Caco-2 (cell line): ENCODE measurements at regions not wholly inside any gene's neighbourhood (a gene's known extent, or its start where the extent isn't known, plus 50 kb on each side); places are given as distances from the start of the nearest gene placed in this dataset.

Experiments used
- BruUV-seq: library from RNA; stranded (reverse); fragments of 400-500 nt; replicated peaks from 2 replicates; lab custom pipeline; 2021; lab: Mats Ljungman, UMichigan
- CTCF ChIA-PET: fragments of 300-600 bp; sonication (Branson Sonifier 250); formaldehyde crosslinking; loops from one replicate; lab custom pipeline; 2022; ENCODE audit warnings: antibody characterized with exemption; lab: Charles Lee
- POLR2A ChIA-PET: fragments of 300-600 bp; sonication (Branson Sonifier 250); formaldehyde crosslinking; loops from one replicate; lab custom pipeline; 2022; ENCODE audit warnings: antibody characterized with exemption; lab: Charles Lee
- DNase-seq, 2 experiments: peaks; one replicate each; pipeline versions ENCODE4 v3.0.0 to v3.0.0-alpha.2; 2020 to 2022
- H3K27me3 ChIP-seq: replicated peaks from 2 replicates; pipeline ENCODE4 v1.6.0; 2011; ENCODE audit warnings: low read length; ENCODE audit not compliant: control insufficient read depth, insufficient read depth
- H3K36me3 ChIP-seq: 2 replicates; pipeline ENCODE4 v1.5.1; 2011; ENCODE audit warnings: low read length; ENCODE audit not compliant: control insufficient read depth, insufficient read depth
- H3K4me1 ChIP-seq: fragments of 250-450 bp; sonication (Bioruptor Pico); 2 replicates; pipeline ENCODE4 v1.5.1; 2020; ENCODE audit warnings: mild to moderate bottlenecking
- H3K4me3 ChIP-seq: 2 replicates; pipeline ENCODE4 v1.5.1; 2011; ENCODE audit warnings: low read depth, mild to moderate bottlenecking, control low read depth, low read length
- H3K9me3 ChIP-seq: fragments of 250-450 bp; sonication (Bioruptor Pico); 2 replicates; pipeline ENCODE4 v1.5.1; 2020; ENCODE audit warnings: mild to moderate bottlenecking, moderate library complexity
- H3K27ac Mint-ChIP-seq: one replicate; pipeline ENCODE4 v1.8.0; 2022; ENCODE audit warnings: mixed read lengths; ENCODE audit not compliant: unreplicated experiment
- H3K27me3 Mint-ChIP-seq: one replicate; pipeline ENCODE4 v1.8.0; 2022; ENCODE audit warnings: mixed read lengths; ENCODE audit not compliant: insufficient read depth, unreplicated experiment
- H3K36me3 Mint-ChIP-seq: one replicate; pipeline ENCODE4 v1.8.0; 2022; ENCODE audit warnings: mild to moderate bottlenecking, mixed read lengths; ENCODE audit not compliant: insufficient read depth, unreplicated experiment
- H3K4me1 Mint-ChIP-seq: one replicate; pipeline ENCODE4 v1.8.0; 2022; ENCODE audit warnings: low read depth, mixed read lengths; ENCODE audit not compliant: unreplicated experiment
- H3K4me3 Mint-ChIP-seq: one replicate; pipeline ENCODE4 v1.8.0; 2022; ENCODE audit warnings: mild to moderate bottlenecking, moderate library complexity, mixed read lengths; ENCODE audit not compliant: unreplicated experiment
- H3K9me3 Mint-ChIP-seq: one replicate; pipeline ENCODE4 v1.8.0; 2022; ENCODE audit warnings: mixed read lengths; ENCODE audit not compliant: unreplicated experiment
- intact Hi-C: fragments of 100-400 bp; cut with micrococcal nuclease; formaldehyde crosslinking; loops from one replicate; pipeline ENCODE4 v1.10.0; 2022; ENCODE audit not compliant: unreplicated experiment
- TF ChIP-seq, protein P1 (sequence below), 2 experiments: fragments of 200-600 bp in 1 of 2; IDR thresholded peaks; 1 replicate in 1 of 2; 2 replicates in 1 of 2; pipeline versions ENCODE4 v1.5.1 to v1.8.0; 2011 to 2022; ENCODE audit warnings: antibody characterized with exemption in 1 of 2, control low read depth in 1 of 2, inconsistent platforms in 1 of 2, low read depth in 1 of 2, low read length in 1 of 2, mild to moderate bottlenecking in 1 of 2, moderate library complexity in 1 of 2; ENCODE audit not compliant: insufficient read depth in 1 of 2, severe bottlenecking in 1 of 2, unreplicated experiment in 1 of 2

DNA sequence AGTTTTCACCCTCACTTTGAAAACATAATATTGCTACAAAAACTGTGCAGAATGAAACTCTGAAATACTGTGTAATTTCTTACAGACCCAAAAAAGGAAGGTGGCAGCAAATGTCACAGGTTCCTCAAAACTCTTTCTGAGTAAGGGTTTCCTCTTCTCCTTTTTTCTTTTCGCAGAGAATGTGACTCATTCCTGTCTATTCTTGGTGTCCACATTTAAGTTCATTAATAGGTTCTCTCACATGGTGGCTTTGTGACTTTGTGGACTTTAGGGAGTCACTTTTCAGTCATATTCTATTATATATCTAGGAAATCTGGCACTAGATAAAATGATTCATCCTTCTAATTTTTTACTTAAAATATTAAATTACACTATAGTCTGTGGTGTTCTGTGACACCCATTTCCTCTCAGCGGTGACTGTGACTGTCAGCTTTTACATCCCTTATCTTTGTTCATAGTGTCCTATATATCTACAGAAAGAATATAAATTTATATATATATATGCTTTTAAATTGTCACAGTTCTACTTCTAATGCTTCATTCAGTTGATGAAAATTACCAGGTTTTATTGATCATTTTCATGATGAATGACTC, 126.8 kb upstream of the HCRTR2 start:
- Mint-ChIP-seq H3K4me3 (no peak overlapping the region), H3K27ac (no peak overlapping the region), H3K4me1 (no peaks in the 10 kb centered on the region), H3K27me3 (peaks cover 4% of the 10 kb centered on the region), H3K9me3 (no peaks in the 10 kb centered on the region), H3K36me3 (no peaks in the 10 kb centered on the region)
- no TSS peak for BruUV-seq
- Histone ChIP-seq H3K27me3 (no peaks in the 10 kb centered on the region), H3K4me1 (no peaks in the 10 kb centered on the region), H3K9me3 (no peaks in the 10 kb centered on the region), H3K4me3 (no peak overlapping the region), H3K36me3 (no peaks in the 10 kb centered on the region)
- POLR2A ChIA-PET = no interaction called here
- CTCF ChIA-PET = interaction anchor here (0.5 kb wide), 1 partner anchor 192 kb away, joined by 5 read pairs; no protein-coding TSS in a partner anchor
- intact Hi-C loops = no loop called here
- no peak for DNase-seq
- TF ChIP-seq, protein P1, sequence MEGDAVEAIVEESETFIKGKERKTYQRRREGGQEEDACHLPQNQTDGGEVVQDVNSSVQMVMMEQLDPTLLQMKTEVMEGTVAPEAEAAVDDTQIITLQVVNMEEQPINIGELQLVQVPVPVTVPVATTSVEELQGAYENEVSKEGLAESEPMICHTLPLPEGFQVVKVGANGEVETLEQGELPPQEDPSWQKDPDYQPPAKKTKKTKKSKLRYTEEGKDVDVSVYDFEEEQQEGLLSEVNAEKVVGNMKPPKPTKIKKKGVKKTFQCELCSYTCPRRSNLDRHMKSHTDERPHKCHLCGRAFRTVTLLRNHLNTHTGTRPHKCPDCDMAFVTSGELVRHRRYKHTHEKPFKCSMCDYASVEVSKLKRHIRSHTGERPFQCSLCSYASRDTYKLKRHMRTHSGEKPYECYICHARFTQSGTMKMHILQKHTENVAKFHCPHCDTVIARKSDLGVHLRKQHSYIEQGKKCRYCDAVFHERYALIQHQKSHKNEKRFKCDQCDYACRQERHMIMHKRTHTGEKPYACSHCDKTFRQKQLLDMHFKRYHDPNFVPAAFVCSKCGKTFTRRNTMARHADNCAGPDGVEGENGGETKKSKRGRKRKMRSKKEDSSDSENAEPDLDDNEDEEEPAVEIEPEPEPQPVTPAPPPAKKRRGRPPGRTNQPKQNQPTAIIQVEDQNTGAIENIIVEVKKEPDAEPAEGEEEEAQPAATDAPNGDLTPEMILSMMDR (IDR thresholded peaks at IDR 0.05; ENCODE audit: insufficient read depth in 1 of 2, low read depth in 1 of 2, low read length in 1 of 2, severe bottlenecking in 1 of 2, unreplicated experiment in 1 of 2) = no peak

DNA sequence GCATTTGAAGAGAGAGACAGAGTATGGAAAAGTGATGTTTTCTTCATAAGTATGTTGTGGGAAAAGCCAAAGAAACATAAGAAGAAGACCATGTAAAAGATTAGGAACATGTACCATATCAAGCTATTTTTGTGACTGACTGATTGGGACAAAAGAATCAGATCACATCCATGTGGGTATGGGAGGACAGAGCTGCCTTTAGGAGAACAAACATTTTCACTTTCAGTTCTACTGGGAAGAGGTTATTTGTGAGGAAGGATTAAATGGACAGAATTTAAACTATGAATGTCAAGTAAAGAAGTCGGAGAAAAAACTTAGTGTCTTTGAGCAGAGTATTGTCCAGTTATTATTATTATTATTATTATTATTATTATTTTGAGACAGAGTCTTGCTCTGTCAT, 124.4 kb upstream of the HCRTR2 start:
- no peaks in the 10 kb centered on the region for H3K36me3 ChIP-seq
- no TSS peak for BruUV-seq
- H3K4me3 Mint-ChIP-seq = no peak overlapping the region
- no peaks in the 10 kb centered on the region for H3K36me3 Mint-ChIP-seq
- H3K27me3 Mint-ChIP-seq = peaks cover 4% of the 10 kb centered on the region
- no peak overlapping the region for H3K4me3 ChIP-seq
- DNase-seq = no peak
- H3K4me1 Mint-ChIP-seq = no peaks in the 10 kb centered on the region
- intact Hi-C loops = no loop called here
- ChIA-PET POLR2A (no interaction called here), CTCF (no interaction called here)
- H3K27me3 ChIP-seq = no peaks in the 10 kb centered on the region
- TF ChIP-seq, protein P1 (IDR thresholded peaks at IDR 0.05; ENCODE audit: insufficient read depth in 1 of 2, low read depth in 1 of 2, low read length in 1 of 2, severe bottlenecking in 1 of 2, unreplicated experiment in 1 of 2) = no peak
- H3K4me1 ChIP-seq = no peaks in the 10 kb centered on the region
- H3K9me3 ChIP-seq = no peaks in the 10 kb centered on the region
- no peak overlapping the region for H3K27ac Mint-ChIP-seq
- no peaks in the 10 kb centered on the region for H3K9me3 Mint-ChIP-seq

DNA sequence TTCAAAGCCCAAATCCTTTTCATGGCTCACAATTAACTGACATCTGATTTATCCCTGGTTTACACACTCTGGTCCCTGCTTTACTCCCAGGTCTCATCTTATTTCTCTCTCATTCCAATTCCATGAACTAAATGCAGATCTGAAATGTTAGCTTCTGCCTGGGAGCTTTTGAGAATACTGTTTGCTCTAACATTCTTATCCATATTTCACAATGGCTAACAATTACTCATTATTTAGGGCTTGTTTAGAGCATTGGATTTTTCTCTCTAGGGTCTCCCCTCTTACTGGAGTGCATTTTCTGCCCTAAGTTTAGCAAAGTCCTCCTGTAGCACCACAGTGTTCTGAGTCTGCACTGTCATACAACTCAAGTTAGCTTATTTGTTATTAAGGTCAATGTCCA, 121.5 kb upstream of the HCRTR2 start:
- TF ChIP-seq, protein P1 (IDR thresholded peaks at IDR 0.05; ENCODE audit: insufficient read depth in 1 of 2, low read depth in 1 of 2, low read length in 1 of 2, severe bottlenecking in 1 of 2, unreplicated experiment in 1 of 2) = no peak
- H3K36me3 ChIP-seq = no peaks in the 10 kb centered on the region
- Mint-ChIP-seq H3K27me3 (no peaks in the 10 kb centered on the region), H3K9me3 (no peaks in the 10 kb centered on the region), H3K27ac (no peak overlapping the region), H3K4me3 (no peak overlapping the region), H3K4me1 (no peaks in the 10 kb centered on the region), H3K36me3 (no peaks in the 10 kb centered on the region)
- H3K4me3 ChIP-seq = no peak overlapping the region
- CTCF ChIA-PET = interaction anchor here (0.6 kb wide), 1 partner anchor 27 kb away, joined by 4 read pairs; no protein-coding TSS in a partner anchor
- intact Hi-C loops = no loop called here
- BruUV-seq = no TSS peak
- POLR2A ChIA-PET = no interaction called here
- H3K27me3 ChIP-seq = no peaks in the 10 kb centered on the region
- H3K4me1 ChIP-seq = no peaks in the 10 kb centered on the region
- no peaks in the 10 kb centered on the region for H3K9me3 ChIP-seq
- DNase-seq = no peak
